Pancreas (tissue), 10 donors: ENCODE measurements at regions not wholly inside any gene's neighbourhood (a gene's known extent, or its start where the extent isn't known, plus 50 kb on each side); places are given as distances from the start of the nearest gene placed in this dataset.

ENCODE experiments used
- ATAC-seq, 4 donors: fragments of 200-7000 bp; cut with Tn5 transposase; one replicate each; pipeline versions ENCODE4 v1.8.0 to v1.9.1; 2020; ENCODE audit warnings: mild to moderate bottlenecking in 4 of 4, moderate library complexity in 4 of 4
- DNase-seq, 6 donors: peaks; one replicate each; pipeline ENCODE4 v3.0.0-alpha.2; 2020
- FAIRE-seq: peaks from 2 replicates; lab custom pipeline; 2012; peaks lifted over from hg19 to GRCh38; lab: Jason Lieb, UNC
- H3K27ac ChIP-seq, 4 donors: fragments of 200-600 bp; sonication (generic); 1 replicate in 3 of 4; 2 replicates in 1 of 4; pipeline versions ENCODE4 v1.5.0 to v1.8.0; 2020
- H3K27me3 ChIP-seq, 4 donors: fragments of 200-600 bp; one replicate each; pipeline ENCODE4 v1.8.0; 2021
- H3K36me3 ChIP-seq, 3 donors: fragments of 200-600 bp; sonication (generic) in 1 of 3; one replicate each; pipeline versions ENCODE4 v1.5.0 to v1.8.0; 2020 to 2021
- H3K4me1 ChIP-seq, 3 donors: fragments of 200-600 bp; one replicate each; pipeline ENCODE4 v1.8.0; 2021
- H3K4me3 ChIP-seq, 4 donors: fragments of 200-600 bp; sonication (generic) in 2 of 4; one replicate each; pipeline versions ENCODE4 v1.5.0 to v1.8.0; 2020 to 2021
- H3K9me3 ChIP-seq, 4 donors: fragments of 200-600 bp; one replicate each; pipeline ENCODE4 v1.8.0; 2021
- CTCF ChIP-seq, 4 donors: fragments of 200-600 bp; sonication (generic) in 3 of 4; IDR thresholded peaks; one replicate each; pipeline versions ENCODE4 v1.5.0 to v1.8.0; 2021; ENCODE audit warnings: antibody characterized with exemption in 4 of 4
- WGBS, 2 donors: extraction: QIAGEN DNeasy Blood & Tissue Kit; methylation state at CpG; one replicate each; pipeline ENCODE4 v1.1.7; 2013; 5-methylcytosine and 5-hydroxymethylcytosine counted together
- intact Hi-C, 3 donors: fragments of 100-400 bp; cut with DNase I; formaldehyde crosslinking; loops; one replicate each; pipeline versions ENCODE4 v1.11.1 to v1.14.2; 2022
- donor health status: healthy with polysubstance abuse.
- donor health status: DM: no; HTN: no; CAD: no; lungs with moderate emphysema.
- donor health status: DM: no; HTN: no; CAD: no.
- donor health status: control.
- donor health status: control.
- donor health status: Bipolar disorder and iron deficiency.
- donor health status: DM: yes; HTN: yes; CAD: no.
- donor health status: DM: no; HTN: no; CAD: no.
- donor health status: DM: no; HTN: no; CAD: no.
- donor health status: DM: yes; HTN: yes; CAD: no.

GRCh38 chr10:52979295-52979990 lies 206.9 kb upstream of the MBL2 start:
- ATAC-seq, result no peak
- Histone ChIP-seq H3K27me3 (no peaks in the 10 kb centered on the region), H3K4me1 (no peaks in the 10 kb centered on the region), H3K9me3 (no peaks in the 10 kb centered on the region), H3K4me3 (no peak overlapping the region), H3K27ac (no peak overlapping the region), H3K36me3 (no peaks in the 10 kb centered on the region)
- intact Hi-C loops, result no loop called here
- WGBS, 2 donors, result 73 to 81% methylated on average over 3 of the region's 3 CpGs
- FAIRE-seq, result no peak
- DNase-seq, result no peak
- no peak for TF ChIP-seq CTCF (IDR thresholded peaks at IDR 0.05)

- no peaks in the 10 kb centered on the region for H3K9me3 ChIP-seq
- no peak overlapping the region for H3K27ac ChIP-seq
- FAIRE-seq, result no peak
- no peak for ATAC-seq
- TF ChIP-seq CTCF (IDR thresholded peaks at IDR 0.05), result no peak
- no peak for DNase-seq
- intact Hi-C loops, result no loop called here
- H3K27me3 ChIP-seq, result no peaks in the 10 kb centered on the region
- H3K4me3 ChIP-seq, result no peak overlapping the region
- 70 to 80% methylated on average over 2 of the region's 2 CpGs for WGBS, 2 donors
- H3K36me3 ChIP-seq, result no peaks in the 10 kb centered on the region
- H3K4me1 ChIP-seq, result no peaks in the 10 kb centered on the region
These were observed 205.0 kb upstream of the MBL2 start for GRCh38 chr10:52977581-52977980.

GRCh38 chr10:52967806-52968795 lies 195.5 kb upstream of the MBL2 start:
- Histone ChIP-seq H3K4me3 (no peak overlapping the region), H3K27ac (no peak overlapping the region), H3K9me3 (no peaks in the 10 kb centered on the region), H3K27me3 (no peaks in the 10 kb centered on the region), H3K36me3 (no peaks in the 10 kb centered on the region), H3K4me1 (no peaks in the 10 kb centered on the region)
- FAIRE-seq, result no peak
- 72 to 73% methylated on average over 4 of the region's 4 CpGs for WGBS, 2 donors
- no peak for DNase-seq
- intact Hi-C loops, result no loop called here
- no peak for TF ChIP-seq CTCF (IDR thresholded peaks at IDR 0.05)
- no peak for ATAC-seq

- H3K4me3 ChIP-seq, result no peak overlapping the region
- intact Hi-C loops, result no loop called here
- no peak for TF ChIP-seq CTCF (IDR thresholded peaks at IDR 0.05)
- 94 to 100% methylated on average over 1 of the region's 1 CpG for WGBS, 2 donors
- no peaks in the 10 kb centered on the region for H3K27me3 ChIP-seq
- FAIRE-seq (no peak), DNase-seq (no peak), ATAC-seq (no peak)
- H3K27ac ChIP-seq, result no peak overlapping the region
- H3K9me3 ChIP-seq, result no peaks in the 10 kb centered on the region
- H3K36me3 ChIP-seq, result no peaks in the 10 kb centered on the region
- H3K4me1 ChIP-seq, result no peaks in the 10 kb centered on the region
These were observed 194.3 kb upstream of the MBL2 start for GRCh38 chr10:52966904-52967303.
